IPS-15b (cell line): ENCODE measurements at regions not wholly inside any gene's neighbourhood (a gene's known extent, or its start where the extent isn't known, plus 50 kb on each side); places are given as distances from the start of the nearest gene placed in this dataset.

Experiments
- H3K27me3 ChIP-seq: one replicate; pipeline ENCODE4 v1.6.1; 2013; ENCODE audit warnings: low read length; ENCODE audit not compliant: control insufficient read depth, insufficient read depth
- H3K36me3 ChIP-seq: one replicate; pipeline ENCODE4 v1.6.1; 2013; ENCODE audit warnings: low read length; ENCODE audit not compliant: control insufficient read depth, insufficient read depth
- H3K4me1 ChIP-seq: one replicate; pipeline ENCODE4 v1.6.1; 2013; ENCODE audit warnings: mild to moderate bottlenecking, low read length; ENCODE audit not compliant: control insufficient read depth, insufficient read depth
- H3K4me3 ChIP-seq: one replicate; pipeline ENCODE4 v1.5.1; 2013; ENCODE audit warnings: low read depth, low read length
- H3K9ac ChIP-seq: one replicate; pipeline ENCODE4 v1.6.1; 2013; ENCODE audit warnings: low read depth, mild to moderate bottlenecking, low read length
- H3K9me3 ChIP-seq: one replicate; pipeline ENCODE4 v1.6.1; 2013; ENCODE audit warnings: mild to moderate bottlenecking, low read length; ENCODE audit not compliant: control insufficient read depth, insufficient read depth

GRCh38 chr7:9835199-9835598, 1138.5 kb upstream of the PHF14 start:
- no peak overlapping the region for H3K9ac ChIP-seq
- H3K9me3 ChIP-seq = no peaks in the 10 kb centered on the region
- H3K4me3 ChIP-seq = no peak overlapping the region
- no peaks in the 10 kb centered on the region for H3K36me3 ChIP-seq
- H3K4me1 ChIP-seq = no peaks in the 10 kb centered on the region
- H3K27me3 ChIP-seq = no peaks in the 10 kb centered on the region

DNA sequence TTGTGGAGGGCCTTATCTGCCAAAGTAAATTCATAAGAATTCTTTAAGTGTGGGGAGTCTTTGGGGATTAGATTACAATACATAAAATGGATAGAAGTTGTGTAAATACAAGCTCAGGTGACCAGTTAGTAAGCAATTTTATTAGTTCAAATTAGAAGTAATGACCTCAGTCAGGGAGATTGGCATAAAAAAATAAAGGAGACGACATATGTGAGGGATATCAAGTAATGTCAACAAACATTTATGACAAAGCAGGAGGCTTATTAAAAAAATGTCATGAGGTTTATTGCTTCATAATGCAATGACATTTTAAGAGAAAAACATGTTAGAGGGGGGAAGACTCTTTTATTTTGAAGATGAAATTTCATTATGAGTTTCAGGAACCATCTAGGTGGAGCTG, 1137.0 kb upstream of the PHF14 start:
- Histone ChIP-seq H3K4me1 (no peaks in the 10 kb centered on the region), H3K9ac (no peak overlapping the region), H3K27me3 (no peaks in the 10 kb centered on the region), H3K9me3 (no peaks in the 10 kb centered on the region), H3K4me3 (no peak overlapping the region), H3K36me3 (no peaks in the 10 kb centered on the region)

DNA sequence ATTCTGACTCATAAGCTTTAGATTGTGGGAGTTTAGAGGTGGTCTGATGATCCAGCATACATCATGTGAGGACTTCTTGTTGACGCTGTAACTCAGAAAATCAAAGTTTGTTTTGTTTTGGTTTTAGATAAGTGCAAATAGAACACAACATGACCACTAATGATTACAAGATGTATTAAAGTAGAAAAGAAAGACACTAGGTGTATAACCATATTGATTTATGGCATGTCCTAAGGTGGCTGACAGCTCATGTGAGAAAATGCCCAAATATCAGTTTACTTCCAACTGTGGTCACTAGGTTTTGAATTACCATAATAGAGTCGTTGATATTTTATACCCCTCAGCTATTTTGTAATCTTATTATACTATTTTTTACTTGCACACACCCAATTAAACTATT, 1131.4 kb upstream of the PHF14 start:
- no peaks in the 10 kb centered on the region for H3K36me3 ChIP-seq
- H3K9ac ChIP-seq = no peak overlapping the region
- H3K27me3 ChIP-seq = no peaks in the 10 kb centered on the region
- no peaks in the 10 kb centered on the region for H3K9me3 ChIP-seq
- no peaks in the 10 kb centered on the region for H3K4me1 ChIP-seq
- H3K4me3 ChIP-seq = no peak overlapping the region

DNA sequence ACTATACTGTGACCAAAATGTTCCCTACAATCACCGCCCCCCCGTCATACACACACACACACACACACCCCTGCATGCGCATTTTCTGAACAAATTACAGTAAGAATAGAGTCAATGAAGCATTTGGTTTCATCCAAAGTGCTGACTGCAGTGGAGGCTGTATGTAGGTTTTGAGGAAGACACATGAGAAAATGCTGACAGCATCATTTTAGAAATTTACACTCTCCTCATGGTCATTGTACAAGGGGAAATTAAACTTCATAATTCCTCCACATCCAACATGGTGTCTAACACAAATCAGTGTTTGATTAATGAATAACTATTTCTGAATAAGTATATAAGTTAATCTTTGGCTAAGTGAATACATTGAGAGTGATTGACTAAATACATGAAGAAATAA, 1126.8 kb upstream of the PHF14 start:
- Histone ChIP-seq H3K9me3 (no peaks in the 10 kb centered on the region), H3K4me1 (no peaks in the 10 kb centered on the region), H3K36me3 (no peaks in the 10 kb centered on the region), H3K9ac (no peak overlapping the region), H3K4me3 (no peak overlapping the region), H3K27me3 (no peaks in the 10 kb centered on the region)

DNA sequence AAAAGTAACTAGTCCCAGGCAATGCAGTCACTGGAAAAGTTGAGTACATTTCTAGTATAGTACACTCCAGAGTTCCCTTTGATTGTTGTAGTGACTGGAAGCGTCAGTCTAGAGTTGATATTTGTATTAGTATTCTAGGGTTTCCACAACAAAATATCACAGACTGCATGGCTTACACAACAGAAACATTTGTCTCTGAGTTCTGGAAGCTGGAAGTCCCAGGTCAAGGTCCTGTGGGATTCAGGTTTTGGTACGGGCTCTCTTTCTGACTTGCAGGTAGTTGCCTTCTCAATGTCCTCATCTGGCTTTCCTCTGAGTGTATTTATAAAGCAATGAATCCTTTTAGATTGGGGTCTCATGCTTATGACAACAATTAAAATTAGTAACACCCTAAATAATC, 1119.1 kb upstream of the PHF14 start:
- no peaks in the 10 kb centered on the region for H3K9me3 ChIP-seq

DNA sequence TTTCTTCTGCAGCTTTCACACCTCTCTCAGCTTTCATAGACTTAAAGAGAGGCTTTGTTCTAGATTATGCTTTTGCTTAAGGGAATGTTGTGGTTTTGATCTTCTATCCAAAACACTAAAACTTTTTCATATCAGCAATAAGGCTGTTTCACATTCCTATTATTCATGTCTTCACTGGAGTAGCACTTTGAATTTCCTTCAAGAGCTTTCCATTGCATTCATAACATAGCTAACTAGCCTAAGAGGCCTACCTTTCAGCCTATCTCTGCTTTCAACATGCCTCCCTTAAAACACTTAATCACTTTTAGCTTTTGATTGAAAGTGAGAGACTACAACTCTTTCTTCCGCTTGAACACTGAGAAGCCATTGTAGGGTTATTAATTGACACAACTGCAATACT, 1117.0 kb upstream of the PHF14 start:
- Histone ChIP-seq H3K9ac (no peak overlapping the region), H3K4me3 (no peak overlapping the region), H3K9me3 (no peaks in the 10 kb centered on the region), H3K4me1 (no peaks in the 10 kb centered on the region), H3K27me3 (no peaks in the 10 kb centered on the region), H3K36me3 (no peaks in the 10 kb centered on the region)

More for the DNA sequence above, 1119.1 kb upstream of the PHF14 start:
- Histone ChIP-seq H3K27me3 (no peaks in the 10 kb centered on the region), H3K4me1 (no peaks in the 10 kb centered on the region), H3K9ac (no peak overlapping the region), H3K36me3 (no peaks in the 10 kb centered on the region), H3K4me3 (no peak overlapping the region)

DNA sequence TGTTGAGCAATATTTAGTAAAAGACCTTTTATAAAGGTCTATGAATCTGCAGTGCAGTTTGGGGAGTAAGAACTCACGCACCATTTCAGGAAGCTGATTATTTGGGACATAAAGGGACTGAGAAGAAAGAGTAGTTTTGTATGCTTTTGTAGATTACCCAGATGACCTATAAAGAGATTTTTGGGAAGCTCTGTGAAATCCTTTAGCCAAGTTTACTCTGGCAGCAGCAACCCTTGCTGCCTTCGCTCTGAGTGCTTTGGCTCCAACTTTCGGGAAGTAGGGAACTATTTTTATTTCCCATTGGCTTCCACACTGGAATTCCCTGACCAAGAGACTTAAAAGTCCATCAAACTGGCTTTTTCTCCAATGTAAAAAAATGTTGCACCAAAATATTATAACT, 1110.1 kb upstream of the PHF14 start:
- H3K36me3 ChIP-seq = no peaks in the 10 kb centered on the region
- no peak overlapping the region for H3K9ac ChIP-seq
- no peaks in the 10 kb centered on the region for H3K27me3 ChIP-seq
- H3K9me3 ChIP-seq = no peaks in the 10 kb centered on the region
- H3K4me1 ChIP-seq = no peaks in the 10 kb centered on the region
- no peak overlapping the region for H3K4me3 ChIP-seq

DNA sequence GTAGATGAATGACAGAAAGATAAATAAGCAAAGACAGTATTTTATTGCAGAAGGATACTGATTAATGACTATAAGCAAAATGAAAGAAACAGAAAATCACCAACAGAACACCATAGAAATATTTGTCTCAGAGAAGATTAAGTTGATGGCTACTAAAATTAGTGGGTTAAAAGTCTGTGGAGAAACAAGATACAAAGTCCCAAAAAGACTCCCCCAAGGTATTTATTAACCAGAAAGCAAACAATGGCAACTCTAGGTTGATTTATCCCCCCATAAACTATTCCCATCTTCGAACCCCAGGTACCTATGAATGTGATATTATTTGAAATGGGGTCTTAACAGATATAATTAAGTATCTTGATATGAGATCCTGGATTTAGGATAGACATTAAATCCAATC, 1104.5 kb upstream of the PHF14 start:
- Histone ChIP-seq H3K9me3 (no peaks in the 10 kb centered on the region), H3K4me1 (no peaks in the 10 kb centered on the region)

GRCh38 chr7:9869566-9869965, 1104.1 kb upstream of the PHF14 start:
- H3K9ac ChIP-seq = no peak overlapping the region
- H3K4me1 ChIP-seq = no peaks in the 10 kb centered on the region
- H3K9me3 ChIP-seq = no peaks in the 10 kb centered on the region
- H3K27me3 ChIP-seq = no peaks in the 10 kb centered on the region
- H3K36me3 ChIP-seq = no peaks in the 10 kb centered on the region
- no peak overlapping the region for H3K4me3 ChIP-seq

More for the DNA sequence above, 1104.5 kb upstream of the PHF14 start:
- H3K4me3 ChIP-seq = no peak overlapping the region
- no peak overlapping the region for H3K9ac ChIP-seq
- H3K27me3 ChIP-seq = no peaks in the 10 kb centered on the region
- H3K36me3 ChIP-seq = no peaks in the 10 kb centered on the region

DNA sequence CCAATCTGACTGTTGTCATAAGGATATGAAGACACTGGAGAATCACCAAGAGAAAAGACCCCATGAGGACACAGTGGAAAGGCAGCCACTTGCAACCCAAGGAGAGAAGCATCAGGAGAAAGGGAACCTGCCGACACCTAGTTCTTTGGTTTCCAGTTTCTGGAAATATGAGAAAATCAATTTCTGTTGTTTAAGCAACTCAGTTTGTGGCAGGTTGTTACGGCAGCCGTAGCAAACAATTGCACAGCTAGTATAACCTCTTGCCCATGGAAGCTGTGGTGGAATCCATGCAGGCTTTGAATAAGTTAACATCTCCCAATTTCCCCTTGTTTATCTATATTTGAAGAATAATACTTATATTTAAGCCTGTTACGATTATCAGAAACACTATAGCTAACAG, 1103.0 kb upstream of the PHF14 start:
- no peaks in the 10 kb centered on the region for H3K36me3 ChIP-seq
- H3K4me1 ChIP-seq = no peaks in the 10 kb centered on the region
- no peaks in the 10 kb centered on the region for H3K27me3 ChIP-seq
- H3K9ac ChIP-seq = no peak overlapping the region
- H3K9me3 ChIP-seq = no peaks in the 10 kb centered on the region
- H3K4me3 ChIP-seq = no peak overlapping the region

GRCh38 chr7:9874182-9874581, 1099.5 kb upstream of the PHF14 start:
- H3K9me3 ChIP-seq = no peaks in the 10 kb centered on the region

DNA sequence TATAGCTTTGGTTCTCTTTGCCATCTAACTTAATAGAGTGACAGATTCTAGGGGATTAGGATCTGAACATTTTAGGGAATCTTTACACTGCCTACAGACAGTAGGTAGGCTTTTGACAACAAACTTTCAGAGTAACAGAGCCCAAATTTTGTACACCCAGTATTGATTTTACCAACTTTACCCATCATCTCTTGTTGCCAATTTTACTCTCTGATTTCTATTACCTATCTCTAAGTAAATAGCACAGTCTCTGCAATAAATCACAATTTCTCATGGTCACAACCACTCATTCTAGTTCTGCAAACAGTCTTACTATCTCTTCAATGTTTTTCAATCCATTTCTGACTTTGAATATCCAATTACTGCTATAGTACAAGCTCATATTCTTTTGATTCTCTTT, 1097.6 kb upstream of the PHF14 start:
- no peak overlapping the region for H3K9ac ChIP-seq
- H3K9me3 ChIP-seq = no peaks in the 10 kb centered on the region
- no peak overlapping the region for H3K4me3 ChIP-seq
- H3K36me3 ChIP-seq = no peaks in the 10 kb centered on the region
- no peaks in the 10 kb centered on the region for H3K27me3 ChIP-seq
- H3K4me1 ChIP-seq = no peaks in the 10 kb centered on the region

More at GRCh38 chr7:9874182-9874581, 1099.5 kb upstream of the PHF14 start:
- H3K27me3 ChIP-seq = no peaks in the 10 kb centered on the region
- H3K9ac ChIP-seq = no peak overlapping the region
- H3K4me3 ChIP-seq = no peak overlapping the region
- no peaks in the 10 kb centered on the region for H3K36me3 ChIP-seq
- H3K4me1 ChIP-seq = no peaks in the 10 kb centered on the region

DNA sequence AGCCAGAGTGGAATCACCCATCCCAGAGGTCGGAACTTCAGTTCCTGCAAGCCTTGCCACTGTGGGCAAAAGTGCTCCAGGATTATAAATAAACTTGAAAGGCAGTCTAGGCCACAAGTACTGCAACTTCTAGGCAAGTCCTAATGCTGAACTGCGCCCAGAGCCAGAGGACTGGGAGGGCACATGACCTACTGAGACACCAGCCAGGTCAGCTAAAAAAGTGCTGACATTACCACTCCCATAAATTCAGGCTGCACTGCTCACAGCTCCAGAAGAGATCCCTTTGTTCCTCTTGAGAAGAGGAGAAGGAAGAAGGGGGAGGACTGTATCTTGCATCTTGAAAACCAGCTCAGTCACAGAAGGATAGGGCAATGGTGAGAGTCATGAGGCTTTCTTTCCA, 1084.1 kb upstream of the PHF14 start:
- Histone ChIP-seq H3K4me3 (no peak overlapping the region), H3K36me3 (no peaks in the 10 kb centered on the region), H3K9ac (no peak overlapping the region), H3K27me3 (no peaks in the 10 kb centered on the region), H3K4me1 (no peaks in the 10 kb centered on the region), H3K9me3 (no peaks in the 10 kb centered on the region)
